Omental fat pad (tissue), 3 donors: ENCODE measurements at regions not wholly inside any gene's neighbourhood (a gene's known extent, or its start where the extent isn't known, plus 50 kb on each side); places are given as distances from the start of the nearest gene placed in this dataset.
"Not testable (repeated sequence)": the region's sequence is repeated elsewhere in the genome, so short reads cannot be mapped to it uniquely, and the experiment has no call there.

Source experiments
- ATAC-seq: fragments of 150-250 bp; one replicate; pipeline ENCODE4 v1.9.1; 2016; ENCODE audit warnings: mild to moderate bottlenecking, moderate library complexity; ENCODE audit not compliant: low FRiP score
- DNase-seq: peaks from one replicate; pipeline ENCODE4 v3.0.0-alpha.2; 2019; ENCODE audit warnings: low spot score
- TF ChIP-seq, protein P1 (sequence below), 3 donors: fragments of 450-650 bp; IDR thresholded peaks; one replicate each; pipeline ENCODE4 v1.5.1; 2016 to 2017; ENCODE audit warnings: antibody characterized with exemption in 3 of 3, mild to moderate bottlenecking in 3 of 3, moderate library complexity in 2 of 3

DNA sequence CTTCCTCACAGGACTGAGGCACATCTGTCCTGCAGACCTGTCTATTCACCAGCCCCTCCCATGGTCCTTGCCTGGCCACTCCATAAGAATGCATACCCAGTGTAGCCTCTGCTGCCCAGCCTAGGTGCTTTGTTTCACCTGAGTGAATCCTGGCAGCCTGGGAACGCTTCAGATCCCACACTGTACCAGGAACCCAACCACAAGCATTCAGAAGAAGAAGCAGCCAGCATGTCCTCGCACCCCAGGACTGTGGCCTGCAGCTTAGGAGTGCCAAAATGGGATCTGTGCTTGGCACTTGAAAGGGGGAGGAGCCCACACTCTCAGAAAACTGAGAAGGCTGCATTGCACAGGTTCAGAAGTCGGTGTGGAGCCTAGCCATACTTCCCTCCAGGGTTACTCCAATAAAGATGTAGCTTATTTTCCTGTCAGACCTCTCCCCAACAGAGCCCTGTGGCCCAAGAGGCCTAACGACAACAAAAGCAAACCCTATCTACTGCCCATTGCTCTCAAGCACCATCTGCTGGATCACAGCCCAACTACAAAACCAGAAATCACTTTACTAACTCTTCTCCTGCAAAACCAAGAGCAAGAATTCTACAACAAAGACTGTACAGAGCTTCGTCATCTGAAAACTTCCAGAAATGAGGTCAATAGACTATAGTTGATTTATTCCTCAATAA, 923.1 kb upstream of the NEGR1 start:
- ATAC-seq (no peak), DNase-seq (no peak)
- TF ChIP-seq, protein P1, sequence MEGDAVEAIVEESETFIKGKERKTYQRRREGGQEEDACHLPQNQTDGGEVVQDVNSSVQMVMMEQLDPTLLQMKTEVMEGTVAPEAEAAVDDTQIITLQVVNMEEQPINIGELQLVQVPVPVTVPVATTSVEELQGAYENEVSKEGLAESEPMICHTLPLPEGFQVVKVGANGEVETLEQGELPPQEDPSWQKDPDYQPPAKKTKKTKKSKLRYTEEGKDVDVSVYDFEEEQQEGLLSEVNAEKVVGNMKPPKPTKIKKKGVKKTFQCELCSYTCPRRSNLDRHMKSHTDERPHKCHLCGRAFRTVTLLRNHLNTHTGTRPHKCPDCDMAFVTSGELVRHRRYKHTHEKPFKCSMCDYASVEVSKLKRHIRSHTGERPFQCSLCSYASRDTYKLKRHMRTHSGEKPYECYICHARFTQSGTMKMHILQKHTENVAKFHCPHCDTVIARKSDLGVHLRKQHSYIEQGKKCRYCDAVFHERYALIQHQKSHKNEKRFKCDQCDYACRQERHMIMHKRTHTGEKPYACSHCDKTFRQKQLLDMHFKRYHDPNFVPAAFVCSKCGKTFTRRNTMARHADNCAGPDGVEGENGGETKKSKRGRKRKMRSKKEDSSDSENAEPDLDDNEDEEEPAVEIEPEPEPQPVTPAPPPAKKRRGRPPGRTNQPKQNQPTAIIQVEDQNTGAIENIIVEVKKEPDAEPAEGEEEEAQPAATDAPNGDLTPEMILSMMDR (IDR thresholded peaks at IDR 0.05), result no peak

DNA sequence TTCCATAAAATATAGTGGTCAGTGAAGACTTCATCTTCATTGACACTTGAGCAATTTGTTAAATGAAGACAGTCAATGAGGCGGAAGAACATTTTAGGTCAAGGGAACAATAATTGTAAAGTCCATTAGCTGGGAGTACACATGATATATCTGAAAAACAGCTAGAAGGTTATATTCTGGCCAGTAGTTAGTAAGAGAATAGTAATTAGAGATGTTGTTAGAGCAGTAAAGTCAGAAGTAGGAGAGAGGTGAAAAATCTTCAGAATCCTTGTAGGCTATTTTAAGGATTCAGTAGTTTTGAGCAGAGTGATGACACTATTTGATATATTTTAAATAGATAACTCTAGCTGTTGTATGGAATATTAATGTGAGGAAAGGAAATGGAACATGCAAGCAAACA, 915.6 kb upstream of the NEGR1 start:
- TF ChIP-seq, protein P1 (IDR thresholded peaks at IDR 0.05), result no peak
- DNase-seq (no peak), ATAC-seq (no peak)

DNA sequence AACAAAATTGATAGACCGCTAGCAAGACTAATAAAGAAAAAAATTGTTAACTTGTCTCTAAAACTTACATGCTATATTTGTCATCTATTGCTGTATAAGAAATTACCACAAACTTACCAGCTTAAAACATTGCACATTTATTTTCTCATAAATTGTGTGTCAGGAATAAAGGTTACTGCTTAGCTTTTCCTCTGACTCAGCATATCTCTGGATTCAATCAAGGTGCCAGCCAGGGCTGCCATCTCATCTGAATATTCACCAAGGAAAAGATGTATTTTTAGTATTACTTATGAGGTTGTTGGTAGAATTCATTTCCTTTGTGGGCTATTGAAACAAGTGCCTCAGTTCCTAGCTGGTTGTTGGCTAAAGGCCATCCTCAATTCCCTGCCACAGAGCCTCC, 912.6 kb upstream of the NEGR1 start:
- no peak for DNase-seq
- TF ChIP-seq, protein P1 (IDR thresholded peaks at IDR 0.05), result no peak
- ATAC-seq, result no peak

DNA sequence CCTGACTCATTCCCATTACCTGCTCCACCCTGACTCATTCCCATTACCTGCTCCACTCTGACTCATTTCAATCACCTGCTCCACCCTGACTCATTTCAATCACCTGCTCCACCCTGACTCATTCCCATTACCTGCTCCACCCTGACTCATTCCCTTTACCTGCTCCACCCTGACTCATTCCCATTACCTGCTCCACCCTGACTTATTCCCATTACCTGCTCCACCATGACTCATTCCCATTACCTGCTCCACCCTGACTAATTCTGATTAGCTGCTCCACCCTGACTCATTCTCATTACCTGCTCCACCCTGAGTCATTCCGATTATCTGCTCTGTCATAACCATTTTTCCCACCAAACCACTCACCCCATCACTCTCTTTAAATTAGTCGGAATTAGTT, 901.2 kb upstream of the NEGR1 start:
- not testable (repeated sequence) for DNase-seq, ATAC-seq

DNA sequence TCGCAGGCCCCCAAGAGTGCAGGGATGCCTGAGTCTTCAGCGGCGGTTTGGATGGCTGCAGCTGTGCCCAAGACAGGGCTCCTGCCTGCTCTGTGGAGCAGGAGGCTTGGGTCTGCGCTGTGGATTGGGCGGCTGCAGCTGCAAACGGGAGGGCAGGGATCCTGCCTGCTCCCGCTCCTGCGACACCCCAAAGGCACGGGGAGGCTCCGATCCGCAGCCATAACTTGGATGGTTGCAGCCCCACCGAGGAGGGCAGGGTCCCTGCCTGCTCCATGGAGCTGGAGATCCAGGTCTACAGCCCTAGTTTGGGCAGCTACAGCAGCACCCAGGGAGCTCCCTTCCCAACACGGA, 898.8 kb upstream of the NEGR1 start:
- TF ChIP-seq, protein P1 (IDR thresholded peaks at IDR 0.05), result no peak
- no peak for DNase-seq
- no peak for ATAC-seq

DNA sequence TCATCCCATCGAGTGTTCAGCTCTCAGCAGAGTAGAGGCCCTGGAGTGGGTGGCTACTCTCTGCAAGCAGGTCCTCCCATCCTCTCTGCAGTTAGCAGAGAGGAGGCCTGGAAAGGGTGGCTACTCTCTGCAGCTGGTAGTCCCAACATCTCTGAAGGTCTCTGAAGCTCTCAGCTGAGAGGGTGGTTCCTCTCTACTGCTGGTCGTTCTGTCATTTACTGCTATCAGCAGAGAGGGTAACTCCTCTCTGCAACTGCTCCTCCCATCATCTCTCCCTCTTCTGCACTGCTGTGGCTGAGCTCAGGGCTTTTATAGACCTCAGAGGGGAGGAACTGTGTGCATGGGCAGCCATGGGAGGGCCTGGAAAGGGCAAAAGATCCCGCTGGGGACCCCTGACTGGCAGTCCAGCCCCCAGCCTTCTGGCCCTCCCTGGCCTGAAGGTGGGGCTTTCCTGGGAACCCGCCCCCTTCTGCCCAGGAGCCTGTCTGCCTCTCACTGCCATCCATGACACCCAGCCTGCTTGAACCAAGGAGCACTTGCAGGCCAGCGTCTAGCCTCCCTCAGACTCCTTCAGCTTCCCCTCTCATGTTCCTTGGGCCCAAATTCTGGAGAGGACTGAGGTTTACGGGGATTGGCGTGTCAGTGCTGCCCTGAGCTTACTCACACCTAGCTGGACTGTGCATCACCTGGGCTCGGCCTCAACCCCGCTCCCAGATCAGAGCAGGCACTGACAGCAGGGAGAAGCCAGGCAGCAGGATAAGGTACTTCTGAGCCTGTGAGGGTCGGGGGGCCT, 898.3 kb upstream of the NEGR1 start:
- no peak for ATAC-seq
- DNase-seq, result no peak
- TF ChIP-seq, protein P1 (IDR thresholded peaks at IDR 0.05), result no peak

DNA sequence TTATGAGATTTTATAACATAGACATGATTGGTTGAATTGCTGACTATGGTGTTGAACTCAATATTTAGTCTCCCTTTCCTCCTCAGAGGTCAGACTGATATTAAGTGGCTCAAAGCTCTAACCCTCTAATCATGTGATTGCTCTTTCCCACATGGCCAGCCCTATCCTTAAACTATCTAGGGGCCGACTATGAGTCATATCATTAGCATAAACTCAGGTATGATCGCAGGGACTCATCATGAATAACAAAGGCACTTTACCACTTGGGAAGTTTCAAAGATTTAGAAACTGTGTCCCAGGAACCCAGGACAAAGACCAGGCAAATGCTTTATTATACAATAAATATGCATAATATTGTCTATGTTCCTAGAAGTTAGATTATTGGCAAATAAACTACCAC, 894.6 kb upstream of the NEGR1 start:
- ATAC-seq, result no peak
- TF ChIP-seq, protein P1 (IDR thresholded peaks at IDR 0.05), result no peak
- no peak for DNase-seq
